NCI-H1105 (cell line): ENCODE measurements at regions not wholly inside any gene's neighbourhood (a gene's known extent, or its start where the extent isn't known, plus 50 kb on each side); places are given as distances from the start of the nearest gene placed in this dataset.
"Not testable (repeated sequence)": the region's sequence is repeated elsewhere in the genome, so short reads cannot be mapped to it uniquely, and the experiment has no call there.

Source experiments
- DNase-seq: peaks from one replicate; lab custom pipeline; 2025; lab: John Stamatoyannopoulos, UW

- DNase-seq, result no peak
These were observed 50.0 kb downstream of the SPRING1 start for GRCh38 chr12:116687888-116688287.

- DNase-seq, result no peak
These were observed 53.0 kb downstream of the SPRING1 start for GRCh38 chr12:116684891-116685290.

GRCh38 chr12:116677202-116677661 lies 60.6 kb downstream of the SPRING1 start:
- no peak for DNase-seq

- no peak for DNase-seq
These were observed 62.3 kb downstream of the SPRING1 start for GRCh38 chr12:116675339-116676107.

- DNase-seq, result no peak
These were observed 63.2 kb downstream of the SPRING1 start for GRCh38 chr12:116674643-116675183.

GRCh38 chr12:116673681-116674111 lies 64.2 kb downstream of the SPRING1 start:
- DNase-seq, result no peak

GRCh38 chr12:116672842-116673516 lies 64.9 kb downstream of the SPRING1 start:
- DNase-seq, result no peak

- DNase-seq, result no peak
These were observed 65.9 kb downstream of the SPRING1 start for GRCh38 chr12:116672010-116672409.

- no peak for DNase-seq
These were observed 67.0 kb downstream of the SPRING1 start for GRCh38 chr12:116670859-116671258.

GRCh38 chr12:116667752-116668151 lies 70.1 kb downstream of the SPRING1 start:
- no peak for DNase-seq

- DNase-seq, result not testable (repeated sequence)
These were observed 71.0 kb downstream of the SPRING1 start for GRCh38 chr12:116666829-116667228.

- no peak for DNase-seq
These were observed 71.6 kb downstream of the SPRING1 start for GRCh38 chr12:116666305-116666673.

- no peak for DNase-seq
These were observed 72.1 kb downstream of the SPRING1 start for GRCh38 chr12:116665666-116666304.

- DNase-seq, result no peak
These were observed 73.8 kb downstream of the SPRING1 start for GRCh38 chr12:116664085-116664484.

GRCh38 chr12:116662612-116663144 lies 75.2 kb downstream of the SPRING1 start:
- DNase-seq, result peak; percentile 37

GRCh38 chr12:116661341-116661740 lies 76.5 kb downstream of the SPRING1 start:
- no peak for DNase-seq

- DNase-seq, result not testable (repeated sequence)
These were observed 77.1 kb downstream of the SPRING1 start for GRCh38 chr12:116660740-116661139.

GRCh38 chr12:116659771-116660481 lies 77.9 kb downstream of the SPRING1 start:
- no peak for DNase-seq

GRCh38 chr12:116657921-116658495 lies 79.9 kb downstream of the SPRING1 start:
- no peak for DNase-seq

GRCh38 chr12:116656306-116656705 lies 81.6 kb downstream of the SPRING1 start:
- DNase-seq, result no peak

- DNase-seq, result no peak
These were observed 83.6 kb downstream of the SPRING1 start for GRCh38 chr12:116654226-116654743.
